CD14-positive monocyte (primary cell): ENCODE measurements at regions not wholly inside any gene's neighbourhood (a gene's known extent, or its start where the extent isn't known, plus 50 kb on each side); places are given as distances from the start of the nearest gene placed in this dataset.

Source experiments
- DNase-seq, 3 donors: peaks; one replicate each; pipeline ENCODE4 v3.0.0-alpha.2; 2011 to 2022
- H2AFZ ChIP-seq: 2 replicates; pipeline ENCODE4 v1.6.0; 2012; ENCODE audit warnings: mild to moderate bottlenecking, low read depth, low read length, inconsistent platforms; ENCODE audit not compliant: insufficient read depth, poor library complexity, severe bottlenecking
- H3K27ac ChIP-seq, 2 donors: 1 replicate in 1 of 2; 2 replicates in 1 of 2; pipeline ENCODE4 v1.5.1; 2012 to 2013; ENCODE audit warnings: low read length in 2 of 2, control low read depth in 1 of 2, inconsistent platforms in 1 of 2, low read depth in 1 of 2, mild to moderate bottlenecking in 1 of 2
- H3K27me3 ChIP-seq, 2 donors: one replicate each; pipeline versions ENCODE4 v1.6.0 to v1.6.1; 2011 to 2013; ENCODE audit warnings: low read length in 2 of 2; ENCODE audit not compliant: control insufficient read depth in 2 of 2, insufficient read depth in 2 of 2
- H3K36me3 ChIP-seq, 2 donors: replicated peaks in 1 of 2; 1 replicate in 1 of 2; 2 replicates in 1 of 2; pipeline versions ENCODE4 v1.5.1 to v1.6.1; 2012 to 2013; ENCODE audit warnings: low read length in 2 of 2, control low read depth in 1 of 2, inconsistent platforms in 1 of 2, mild to moderate bottlenecking in 1 of 2; ENCODE audit not compliant: insufficient read depth in 2 of 2, control insufficient read depth in 1 of 2
- H3K4me1 ChIP-seq, 2 donors: 1 replicate in 1 of 2; 2 replicates in 1 of 2; pipeline versions ENCODE4 v1.5.1 to v1.6.1; 2012 to 2013; ENCODE audit warnings: low read length in 2 of 2, control low read depth in 1 of 2, inconsistent platforms in 1 of 2, mild to moderate bottlenecking in 1 of 2, moderate library complexity in 1 of 2; ENCODE audit not compliant: insufficient read depth in 2 of 2, control insufficient read depth in 1 of 2
- H3K4me2 ChIP-seq: replicated peaks from 2 replicates; pipeline ENCODE3; 2012; ENCODE audit warnings: low read length, moderate library complexity, mild to moderate bottlenecking; ENCODE audit not compliant: poor library complexity, severe bottlenecking; ENCODE audit errors: extremely low read depth
- H3K4me3 ChIP-seq, 3 experiments: fragments of 200-600 bp in 1 of 3; sonication (generic) in 1 of 3; replicated peaks in 1 of 3; 1 replicate in 2 of 3; 2 replicates in 1 of 3; pipeline ENCODE4 v1.5.1; 2011 to 2013; ENCODE audit warnings: low read length in 3 of 3, mild to moderate bottlenecking in 3 of 3, control low read depth in 2 of 3, low read depth in 2 of 3, inconsistent platforms in 1 of 3, moderate library complexity in 1 of 3
- H3K79me2 ChIP-seq: 2 replicates; pipeline ENCODE4 v1.6.0; 2012; ENCODE audit warnings: mild to moderate bottlenecking, control low read depth, inconsistent platforms, low read length, moderate library complexity; ENCODE audit not compliant: insufficient read depth
- H3K9ac ChIP-seq: 2 replicates; pipeline ENCODE4 v1.6.0; 2017; ENCODE audit warnings: low read length, mild to moderate bottlenecking; ENCODE audit not compliant: insufficient read depth, poor library complexity, severe bottlenecking
- H3K9me3 ChIP-seq, 2 donors: replicated peaks in 1 of 2; 1 replicate in 1 of 2; 2 replicates in 1 of 2; pipeline versions ENCODE4 v1.5.1 to v1.6.1; 2012 to 2013; ENCODE audit warnings: low read length in 2 of 2, control low read depth in 1 of 2; ENCODE audit not compliant: control insufficient read depth in 1 of 2, insufficient read depth in 1 of 2
- H4K20me1 ChIP-seq: 2 replicates; pipeline ENCODE4 v1.6.0; 2012; ENCODE audit warnings: mild to moderate bottlenecking, low read length, control low read depth, moderate library complexity; ENCODE audit not compliant: insufficient read depth
- H3K27ac Mint-ChIP-seq, 7 donors: one replicate each; pipeline ENCODE4 v1.8.0; 2020; ENCODE audit warnings: mild to moderate bottlenecking in 7 of 7, mixed read lengths in 7 of 7, moderate library complexity in 6 of 7, inconsistent platforms in 2 of 7
- H3K27me3 Mint-ChIP-seq, 3 donors: one replicate each; pipeline ENCODE4 v1.8.0; 2021 to 2022; ENCODE audit warnings: low read depth in 3 of 3, mild to moderate bottlenecking in 3 of 3, mixed read lengths in 3 of 3, moderate library complexity in 3 of 3, inconsistent platforms in 1 of 3
- H3K36me3 Mint-ChIP-seq, 2 donors: one replicate each; pipeline ENCODE4 v1.8.0; 2020; ENCODE audit warnings: mixed read lengths in 2 of 2, inconsistent platforms in 1 of 2, mild to moderate bottlenecking in 1 of 2
- H3K4me1 Mint-ChIP-seq: one replicate; pipeline ENCODE4 v1.8.0; 2020; ENCODE audit warnings: mild to moderate bottlenecking, mixed read lengths
- H3K4me3 Mint-ChIP-seq, 2 donors: one replicate each; pipeline ENCODE4 v1.8.0; 2020; ENCODE audit warnings: mild to moderate bottlenecking in 2 of 2, mixed read lengths in 2 of 2, moderate library complexity in 1 of 2
- H3K9me3 Mint-ChIP-seq, 7 donors: one replicate each; pipeline ENCODE4 v1.8.0; 2020 to 2022; ENCODE audit warnings: mixed read lengths in 7 of 7, mild to moderate bottlenecking in 6 of 7, moderate library complexity in 6 of 7, inconsistent platforms in 2 of 7
- CTCF ChIP-seq: fragments of 200-600 bp; IDR thresholded peaks from one replicate; pipeline ENCODE4 v1.8.0; 2022; ENCODE audit warnings: antibody characterized with exemption, mild to moderate bottlenecking
- WGBS: methylation state at CpG from one replicate; pipeline ENCODE4 v1.1.5; 2013; ENCODE audit warnings: missing lambda C conversion rate; ENCODE audit not compliant: insufficient coverage; 5-methylcytosine and 5-hydroxymethylcytosine counted together
- intact Hi-C, 2 donors: fragments of 100-400 bp; cut with micrococcal nuclease; formaldehyde crosslinking; loops; one replicate each; pipeline versions ENCODE4 v1.15.0 to v1.15.1; 2023

- H3K4me2 ChIP-seq = no peak overlapping the region
- no peak overlapping the region for H3K4me3 ChIP-seq
- no peaks in the 10 kb centered on the region for H3K36me3 ChIP-seq
- WGBS = 80% methylated on average over 2 of the region's 5 CpGs
- no peaks in the 10 kb centered on the region for H3K9me3 ChIP-seq
- no peaks in the 10 kb centered on the region for H3K79me2 ChIP-seq
- TF ChIP-seq CTCF = no peak
- Mint-ChIP-seq H3K36me3 (no peaks in the 10 kb centered on the region), H3K9me3 (peaks cover 0 to 8% (median 1%) of the 10 kb centered on the region in 7 donors), H3K27me3 (peaks cover 0 to 5% (median 1%) of the 10 kb centered on the region in 3 donors), H3K27ac (no peak overlapping the region), H3K4me1 (no peaks in the 10 kb centered on the region), H3K4me3 (no peak overlapping the region)
- intact Hi-C loops = no loop called here
- no peaks in the 10 kb centered on the region for H3K27me3 ChIP-seq
- no peak overlapping the region for H2AFZ ChIP-seq
- H3K4me1 ChIP-seq = no peaks in the 10 kb centered on the region
- H3K27ac ChIP-seq = no peak overlapping the region
- no peaks in the 10 kb centered on the region for H4K20me1 ChIP-seq
- no peak overlapping the region for H3K9ac ChIP-seq
- DNase-seq = no peak
Observed at GRCh38 chr12:127670796-127671195, 596.2 kb upstream of the TMEM132C start.

- no peaks in the 10 kb centered on the region for H3K36me3 Mint-ChIP-seq
- intact Hi-C loops = no loop called here
- Histone ChIP-seq H3K27me3 (no peaks in the 10 kb centered on the region), H3K4me2 (no peak overlapping the region), H3K9me3 (no peaks in the 10 kb centered on the region), H3K4me1 (no peaks in the 10 kb centered on the region), H3K9ac (no peak overlapping the region), H2AFZ (no peak overlapping the region), H4K20me1 (no peaks in the 10 kb centered on the region), H3K36me3 (no peaks in the 10 kb centered on the region), H3K27ac (no peak overlapping the region), H3K4me3 (no peak overlapping the region), H3K79me2 (no peaks in the 10 kb centered on the region)
- no peak for DNase-seq
- WGBS = 60% methylated on average over 1 of the region's 6 CpGs
- H3K27me3 Mint-ChIP-seq = peaks cover 0 to 2% (median 0%) of the 10 kb centered on the region in 3 donors
- TF ChIP-seq CTCF = no peak
- peaks cover 0 to 3% (median 0%) of the 10 kb centered on the region in 7 donors for H3K9me3 Mint-ChIP-seq
- H3K4me3 Mint-ChIP-seq = no peak overlapping the region
- peak overlapping the region in 1 of 7 donors; percentile 8 for H3K27ac Mint-ChIP-seq
- H3K4me1 Mint-ChIP-seq = peaks cover 5% of the 10 kb centered on the region
Observed at GRCh38 chr12:127675936-127676335, 591.0 kb upstream of the TMEM132C start.
